Renal cortical epithelial cell (primary cell): ENCODE measurements at regions not wholly inside any gene's neighbourhood (a gene's known extent, or its start where the extent isn't known, plus 50 kb on each side); places are given as distances from the start of the nearest gene placed in this dataset.

Experiments used
- DNase-seq: peaks from one replicate; pipeline ENCODE4 v3.0.0-alpha.2; 2011; ENCODE audit warnings: low read depth

DNA sequence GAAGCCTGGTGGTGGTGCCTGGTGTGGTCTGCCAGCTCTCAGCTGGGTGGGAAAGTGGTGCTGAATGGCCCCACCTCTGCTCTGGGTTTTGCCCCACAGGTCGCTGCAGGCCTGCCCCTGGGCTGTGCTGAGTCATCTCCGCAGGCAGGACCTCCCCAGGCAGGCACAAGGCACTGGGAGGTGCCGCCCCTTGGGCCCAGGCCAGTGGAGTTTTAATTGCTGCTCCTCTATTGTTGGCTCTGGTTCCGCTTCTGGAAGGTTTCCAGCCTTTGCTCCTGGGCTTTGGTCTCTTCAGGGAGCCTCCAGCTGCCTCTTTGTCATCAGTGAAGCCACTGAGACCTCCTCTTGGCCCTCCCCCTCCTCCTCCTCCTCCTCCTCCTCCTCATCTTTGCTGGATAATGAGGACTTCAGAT lies 180.3 kb upstream of the GRB10 start:
- peak; percentile 91 for DNase-seq

DNA sequence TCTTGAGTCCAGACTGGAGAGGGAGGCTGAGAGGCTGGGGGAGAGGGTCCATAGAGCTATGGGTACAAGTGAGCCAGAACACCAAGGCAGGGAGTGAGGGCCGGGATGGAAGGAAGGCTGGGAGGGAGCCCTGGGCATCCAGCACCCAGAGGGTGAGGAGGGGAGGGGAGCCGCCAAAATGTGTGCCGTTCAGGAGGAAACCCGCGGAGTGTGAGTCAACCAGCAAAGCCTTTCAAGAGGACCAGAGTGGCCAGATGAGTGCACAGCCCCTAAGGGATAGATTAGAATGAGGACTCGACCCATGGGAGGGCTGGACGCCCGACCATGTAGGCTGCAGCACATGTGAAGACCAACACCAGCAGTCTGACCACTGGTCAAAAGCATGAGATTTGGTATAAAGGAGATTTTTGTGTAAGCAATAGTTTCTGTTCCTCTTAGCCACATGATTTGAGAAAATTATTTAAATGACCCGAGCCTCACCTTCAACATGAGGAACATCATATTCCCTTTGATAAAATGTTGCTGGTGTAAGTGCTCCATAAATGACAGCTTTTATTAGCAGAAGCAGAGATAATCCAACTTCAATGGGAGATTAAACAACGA lies 179.7 kb upstream of the GRB10 start:
- DNase-seq: no peak

DNA sequence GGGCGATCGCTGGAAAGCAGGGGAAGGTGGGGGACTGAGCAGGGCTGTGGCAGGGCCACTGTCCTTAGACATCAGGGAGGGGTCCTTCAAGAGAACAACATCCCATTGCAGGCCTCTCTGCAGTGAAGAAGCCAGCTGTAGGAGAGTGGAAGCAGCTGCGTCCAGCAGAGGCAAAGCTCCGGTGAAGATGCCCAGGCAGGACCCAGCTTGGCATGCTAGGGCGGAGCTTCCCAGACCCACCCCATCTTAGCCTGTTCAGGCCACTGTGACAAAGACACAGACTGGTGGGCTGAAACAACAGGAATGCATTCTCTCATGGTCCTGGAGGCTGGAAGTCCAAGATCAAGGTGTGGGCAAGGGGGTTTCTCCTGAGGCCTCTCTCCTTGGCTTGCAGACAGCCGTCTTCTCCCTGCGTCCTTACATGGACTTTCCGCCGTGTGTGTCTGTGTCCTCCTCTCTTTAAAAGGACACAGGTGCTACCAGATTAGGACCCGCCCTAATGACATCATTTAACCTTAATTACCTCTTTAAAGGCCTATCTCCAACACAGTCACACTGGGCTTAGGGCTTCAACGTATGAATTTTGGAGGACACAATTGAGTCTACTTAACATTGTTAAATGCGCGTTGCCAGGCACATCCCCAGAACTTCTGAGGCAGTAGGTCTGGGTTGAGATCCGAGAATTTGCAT lies 178.1 kb upstream of the GRB10 start:
- no peak for DNase-seq

DNA sequence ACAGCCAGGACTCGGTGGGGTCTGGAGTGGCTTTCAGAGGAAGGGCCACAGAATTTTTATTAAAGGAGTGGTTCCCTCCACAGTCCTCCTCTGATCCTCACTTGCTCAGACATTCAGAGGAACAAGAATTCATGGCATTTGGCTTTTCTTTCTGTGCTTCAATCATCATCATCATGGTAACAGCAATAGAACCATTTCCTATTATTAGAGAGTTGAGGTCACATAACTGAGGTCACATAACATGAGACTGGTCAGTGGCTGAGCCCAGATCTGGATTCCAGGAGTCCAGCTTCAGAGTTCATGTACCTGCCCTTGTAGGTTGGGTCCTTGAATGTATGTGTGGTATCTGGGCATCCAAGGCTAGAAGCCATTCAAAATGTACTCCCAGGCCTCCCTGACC lies 177.3 kb upstream of the GRB10 start:
- no peak for DNase-seq

DNA sequence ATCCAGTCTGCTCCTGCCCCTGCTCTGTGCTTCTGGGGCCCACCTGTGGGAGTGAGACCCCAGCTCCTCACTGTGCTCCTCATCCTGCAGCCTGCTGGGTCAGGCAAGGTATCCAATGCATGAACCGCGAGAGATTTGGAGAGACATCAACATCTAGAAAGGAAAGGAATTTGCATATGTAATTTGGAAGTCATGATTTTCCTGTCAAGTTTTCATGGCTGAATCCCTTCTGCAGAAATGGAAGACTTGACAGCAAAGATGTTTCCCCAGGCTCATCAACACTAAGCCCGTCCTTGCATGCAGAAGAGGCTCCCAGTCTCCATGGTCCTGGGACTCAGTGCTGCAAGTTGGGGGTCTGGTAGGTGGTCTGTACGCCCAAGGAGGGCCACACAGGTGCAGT lies 176.9 kb upstream of the GRB10 start:
- no peak for DNase-seq

DNA sequence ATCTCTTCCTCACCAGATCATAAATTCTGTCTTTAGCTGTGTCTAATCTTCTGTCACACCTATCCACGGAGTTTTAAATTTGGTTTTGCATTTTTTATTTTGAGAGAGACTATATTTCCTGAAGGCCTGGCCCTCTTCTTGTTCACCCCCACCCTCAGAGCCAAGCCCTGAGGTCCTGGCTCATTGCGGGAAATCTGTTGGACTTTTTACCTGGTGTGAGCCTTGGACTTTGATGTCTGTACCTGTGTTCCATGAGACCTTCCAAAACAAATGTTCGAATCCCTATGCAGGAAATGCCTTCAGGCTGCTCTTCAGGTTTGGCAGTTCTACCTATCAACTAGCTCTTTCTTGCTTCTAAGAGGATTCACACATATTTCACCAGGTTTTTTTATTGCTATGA lies 175.2 kb upstream of the GRB10 start:
- DNase-seq: no peak

DNA sequence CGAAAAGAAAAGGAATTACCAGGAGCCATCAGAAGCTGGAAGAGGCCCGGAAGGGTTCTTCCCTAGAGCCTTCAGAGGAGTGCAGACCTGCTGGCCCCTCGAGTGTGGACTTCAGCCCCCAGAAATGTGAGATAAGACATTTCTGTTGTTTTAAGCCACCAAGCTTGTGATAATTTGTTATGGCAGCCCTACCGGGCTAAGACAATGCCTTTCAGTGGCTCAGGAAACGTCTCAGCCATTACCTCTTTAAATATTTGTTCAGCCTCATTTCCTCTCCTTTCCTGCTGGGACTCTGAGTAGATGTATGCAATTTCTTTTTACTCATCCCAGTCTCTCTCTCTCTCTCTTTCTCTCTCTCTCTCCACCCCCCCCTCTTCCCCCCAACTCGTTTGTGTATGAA lies 174.7 kb upstream of the GRB10 start:
- no peak for DNase-seq

DNA sequence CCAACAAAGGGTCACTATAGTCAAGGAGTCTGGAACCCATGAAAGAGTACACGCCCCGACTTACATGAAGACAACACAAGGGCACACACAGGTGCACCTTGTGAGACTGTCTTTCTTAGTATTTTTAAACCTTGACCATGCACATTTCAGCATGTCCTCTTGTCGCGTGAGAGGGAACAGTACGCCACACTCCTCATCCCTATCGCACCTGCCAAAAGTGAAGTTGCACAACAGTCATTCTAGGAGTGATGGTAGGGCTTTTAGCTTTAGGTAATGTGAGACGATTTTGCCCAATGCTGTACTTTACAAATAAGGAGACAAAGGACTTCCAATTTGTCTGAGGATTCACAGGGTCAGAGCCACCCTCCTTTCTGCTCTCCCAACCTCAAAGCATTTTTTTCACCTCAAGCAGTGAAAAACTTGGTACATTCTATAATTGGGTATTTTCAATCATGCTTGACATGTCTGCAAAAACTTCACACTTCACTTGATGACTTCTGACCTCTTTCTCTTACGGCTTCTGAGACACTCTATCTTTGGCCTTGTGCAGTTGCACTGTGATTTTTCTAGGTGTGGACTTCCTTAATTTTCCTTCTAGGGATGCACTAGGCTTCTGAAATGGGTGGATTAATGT lies 173.9 kb upstream of the GRB10 start:
- DNase-seq: peak; percentile 50

DNA sequence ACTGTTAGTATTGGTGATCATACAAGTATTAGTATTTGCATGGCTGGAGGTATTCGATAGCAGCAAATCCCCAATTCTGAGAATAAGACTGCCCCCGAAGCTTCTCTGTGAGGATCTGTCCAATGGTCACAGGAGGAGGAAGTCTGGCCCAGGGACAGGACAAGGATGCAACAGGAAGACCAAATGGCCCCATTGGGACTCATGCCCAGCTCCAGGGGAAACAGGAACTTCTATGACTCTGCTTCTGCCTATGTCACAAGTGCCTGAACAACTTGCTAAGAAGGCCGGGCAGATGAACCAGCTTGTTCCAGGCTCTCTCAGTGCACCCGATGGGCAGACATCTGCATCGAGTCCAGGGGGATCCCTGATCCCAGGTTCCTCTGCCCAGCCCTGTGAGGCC lies 172.0 kb upstream of the GRB10 start:
- DNase-seq: no peak

DNA sequence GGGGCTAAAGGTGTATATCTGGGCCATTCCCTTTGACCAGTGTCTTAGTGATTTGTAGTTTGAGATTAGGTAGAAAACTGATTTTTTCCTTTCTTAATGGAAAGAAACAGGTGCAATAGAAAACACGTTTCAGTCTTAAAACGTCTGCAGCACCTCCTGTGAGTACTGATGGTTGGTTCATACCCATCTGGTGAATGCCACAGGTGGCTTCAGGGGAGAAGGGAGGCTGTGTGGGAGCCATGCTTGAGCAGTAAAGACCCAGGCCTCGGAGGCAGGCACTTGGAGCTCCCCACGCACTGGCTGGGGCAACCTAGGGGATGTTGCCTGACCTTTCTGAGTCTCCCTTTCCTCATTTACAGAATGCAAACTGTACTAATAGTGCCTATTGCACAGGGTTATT lies 171.5 kb upstream of the GRB10 start:
- no peak for DNase-seq

DNA sequence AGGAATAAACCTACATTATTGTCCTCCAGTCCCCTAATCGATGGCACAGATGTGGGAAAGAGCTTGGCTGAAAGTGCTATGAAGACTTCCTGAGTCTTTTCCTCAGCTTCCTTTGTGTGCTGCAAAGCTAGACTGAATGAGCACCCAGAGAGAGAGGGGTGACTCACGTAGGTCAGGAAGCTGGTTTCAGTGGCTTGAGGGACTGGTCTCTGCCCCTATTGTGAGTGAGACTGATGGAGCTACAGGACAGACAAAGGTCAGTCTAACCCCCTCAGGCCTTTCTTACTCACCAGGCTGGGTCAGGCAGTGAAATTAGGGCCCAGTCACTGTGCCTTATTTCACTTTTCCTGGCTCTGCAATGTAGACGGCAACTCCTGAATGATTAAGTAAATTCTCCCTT lies 171.1 kb upstream of the GRB10 start:
- peak; percentile 87 for DNase-seq

DNA sequence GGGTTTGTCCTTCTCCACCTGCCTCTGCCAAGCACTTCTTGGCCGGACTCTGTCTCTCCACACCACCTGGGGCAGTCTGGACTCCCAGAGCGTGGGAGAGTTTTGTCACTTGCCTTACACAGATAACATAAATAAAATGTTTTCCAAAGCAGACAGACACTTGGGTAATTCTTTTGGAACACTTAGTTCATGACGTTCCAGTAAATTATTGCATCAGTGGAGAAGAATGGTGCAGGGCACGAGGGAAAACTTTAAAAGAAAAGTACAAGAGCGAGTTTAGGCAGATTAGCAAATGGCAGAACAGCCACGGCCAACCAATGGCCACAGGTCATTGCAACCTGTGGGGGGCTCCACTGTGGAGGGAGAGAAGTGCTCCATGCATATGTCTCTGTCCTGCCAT lies 170.6 kb upstream of the GRB10 start:
- no peak for DNase-seq

DNA sequence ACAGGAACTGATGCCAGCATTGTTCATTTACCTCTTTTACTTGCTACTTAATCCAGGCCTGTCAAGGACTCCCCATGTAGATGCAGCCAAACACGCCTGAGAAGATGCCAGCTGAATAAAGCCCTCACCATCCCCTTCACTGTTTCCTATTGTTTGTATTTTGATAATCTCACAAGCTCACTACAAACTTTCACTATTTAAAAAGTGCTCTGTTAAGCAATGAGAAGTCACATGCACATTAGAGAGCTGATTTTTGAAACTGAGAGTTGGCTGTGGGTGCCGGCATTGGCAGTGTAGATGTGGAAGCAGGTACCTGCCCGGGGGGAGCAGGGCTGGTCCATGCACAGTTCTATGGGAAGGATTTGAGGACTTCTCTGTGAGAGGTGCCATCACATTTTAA lies 169.8 kb upstream of the GRB10 start:
- DNase-seq: no peak

DNA sequence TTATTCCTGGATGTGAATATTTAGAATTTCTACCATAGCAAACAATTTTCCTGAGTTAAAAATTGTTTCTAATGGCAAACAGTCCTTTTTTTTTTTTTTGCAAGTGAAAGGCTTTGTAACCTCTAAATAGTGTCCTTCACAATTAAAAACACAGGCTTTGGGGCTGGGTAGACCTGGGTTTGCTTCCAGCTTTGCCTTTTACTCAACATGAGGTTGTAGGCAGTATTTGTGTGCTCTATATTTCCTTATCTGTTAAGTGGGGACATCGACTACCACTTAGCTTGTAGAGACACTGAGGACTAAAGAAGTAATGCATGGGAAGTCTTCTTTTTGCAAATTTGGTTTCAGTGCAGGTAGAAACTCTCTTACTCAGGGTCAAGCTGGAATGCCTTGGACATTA lies 169.4 kb upstream of the GRB10 start:
- no peak for DNase-seq

DNA sequence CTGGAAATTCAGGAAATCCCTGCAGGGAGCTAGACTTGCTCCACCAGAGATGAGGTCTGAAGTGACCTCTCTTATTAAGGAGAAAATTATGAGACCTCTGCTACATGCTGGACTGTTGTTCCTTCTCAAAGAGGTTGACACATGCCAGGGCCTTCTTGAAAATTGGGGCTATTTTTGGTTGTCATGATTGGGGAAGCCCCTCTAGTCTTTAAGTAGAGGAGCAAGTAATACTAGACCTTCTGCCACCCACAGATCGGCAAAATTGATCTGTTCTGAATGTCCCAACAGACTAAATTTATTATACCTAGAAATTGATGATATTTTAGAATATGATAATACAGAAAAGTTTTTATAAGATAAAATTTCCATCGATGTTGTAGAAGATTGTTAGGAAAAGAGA lies 160.8 kb upstream of the GRB10 start:
- DNase-seq: no peak

DNA sequence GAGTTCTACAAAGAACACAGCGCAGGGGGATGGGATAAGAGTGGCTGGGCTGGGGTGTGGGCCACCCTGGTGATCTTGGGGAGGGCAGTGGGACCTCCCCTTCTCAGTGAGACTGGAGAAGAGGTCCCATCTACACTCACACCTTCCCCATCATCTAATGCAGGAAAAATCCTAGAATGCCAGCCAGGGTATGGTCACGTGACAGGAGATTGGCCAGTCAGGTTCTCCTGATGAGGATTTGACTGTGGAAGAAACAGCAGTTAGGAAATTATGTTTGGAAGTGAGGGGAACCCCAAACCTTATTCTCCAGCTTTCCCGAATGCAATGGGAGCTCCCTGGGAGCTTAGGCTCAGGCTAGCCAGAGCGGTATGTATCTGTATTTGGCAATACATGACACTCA lies 158.8 kb upstream of the GRB10 start:
- DNase-seq: no peak

DNA sequence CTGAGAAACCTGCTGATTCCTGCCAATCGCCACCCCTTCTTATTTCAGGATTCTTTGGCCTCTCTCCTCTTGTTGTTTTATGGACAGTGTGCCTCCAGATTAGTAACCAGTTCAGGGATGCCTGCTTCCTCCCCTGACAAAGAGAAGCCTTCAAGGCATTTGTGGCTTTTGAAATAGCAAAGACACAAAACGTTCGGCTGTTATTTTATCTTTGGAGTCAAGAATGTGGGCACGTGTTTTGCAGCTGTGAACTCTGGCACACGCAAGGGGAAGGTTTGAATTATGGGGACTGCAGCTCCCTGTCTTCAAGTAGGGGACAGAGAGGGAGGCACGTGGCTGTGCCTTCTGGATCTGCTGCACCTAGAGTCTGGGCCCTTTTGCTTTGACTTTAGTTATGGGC lies 157.9 kb upstream of the GRB10 start:
- DNase-seq: no peak

DNA sequence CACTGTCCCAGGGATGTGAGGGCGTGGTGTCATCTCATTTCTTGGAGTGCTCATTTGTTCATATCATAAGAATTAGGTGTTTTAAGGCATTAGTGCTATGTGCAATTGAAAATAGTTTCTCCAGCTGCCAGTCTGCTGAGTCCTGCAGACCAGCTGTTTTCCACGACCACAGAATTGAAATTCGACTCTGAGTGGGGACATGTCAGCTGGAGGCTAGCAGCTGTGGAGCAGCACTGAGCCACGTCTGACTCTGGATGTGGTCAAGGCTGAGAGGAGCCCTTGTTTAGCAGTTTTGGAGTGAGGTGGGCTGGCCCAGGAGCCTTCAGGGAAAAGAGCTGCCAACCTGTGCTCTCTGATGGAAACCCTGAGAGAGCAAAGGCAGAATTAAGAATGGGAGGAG lies 156.3 kb upstream of the GRB10 start:
- no peak for DNase-seq

DNA sequence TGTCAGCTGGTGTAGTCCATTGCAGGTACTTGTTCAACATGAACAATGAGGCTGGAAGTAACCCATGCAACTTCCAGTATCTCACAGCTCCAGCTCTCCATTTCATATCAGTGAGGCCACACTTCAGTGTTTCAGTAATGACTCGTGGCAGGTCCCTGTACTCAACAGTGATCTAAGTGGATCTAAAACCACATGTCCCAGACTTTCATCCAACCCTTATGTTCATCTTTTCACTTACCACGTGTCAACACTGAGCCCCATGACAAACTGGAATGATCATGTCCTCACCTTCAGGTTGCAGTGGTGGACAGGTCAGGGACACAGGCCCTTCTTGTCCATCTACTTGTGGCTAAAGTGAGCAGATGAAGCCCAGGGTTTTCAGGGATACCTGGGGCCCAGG lies 155.0 kb upstream of the GRB10 start:
- DNase-seq: no peak

DNA sequence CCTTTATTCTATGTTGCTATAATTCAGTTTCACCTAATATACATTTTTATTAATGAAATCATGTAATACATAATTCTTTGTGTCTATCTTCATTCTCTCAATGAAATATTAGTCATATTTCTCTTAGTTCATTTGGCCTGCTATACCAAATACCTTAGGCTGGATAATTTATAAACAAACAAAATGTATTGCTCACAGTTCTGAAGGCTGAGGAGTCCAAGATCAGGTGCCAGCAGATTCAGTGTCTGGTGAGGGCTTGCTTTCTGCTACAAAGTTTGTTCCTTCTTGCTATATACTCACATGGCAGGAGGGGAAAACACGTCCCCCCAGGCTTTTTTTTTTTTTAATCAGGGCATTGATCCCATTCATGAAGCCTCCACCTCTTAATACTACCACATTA lies 143.4 kb upstream of the GRB10 start:
- no peak for DNase-seq

DNA sequence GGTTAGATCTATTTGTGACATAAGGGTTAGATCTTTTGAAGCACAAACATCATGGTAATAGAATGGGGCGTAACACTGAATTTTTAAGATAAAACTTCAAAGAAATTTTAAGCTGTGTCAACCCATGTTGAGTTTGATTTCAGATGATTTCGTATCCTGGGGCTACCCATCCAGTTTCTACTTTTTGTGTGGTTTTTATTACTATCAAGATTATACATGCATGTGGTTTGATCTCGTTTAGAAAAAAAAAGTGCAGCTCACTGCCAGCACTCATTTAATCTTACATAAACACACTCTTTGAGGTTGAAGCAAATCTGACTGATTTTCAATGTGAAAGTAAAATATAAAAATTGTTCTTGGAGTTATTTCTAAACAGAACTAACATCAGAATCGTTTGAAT lies 140.8 kb upstream of the GRB10 start:
- no peak for DNase-seq

DNA sequence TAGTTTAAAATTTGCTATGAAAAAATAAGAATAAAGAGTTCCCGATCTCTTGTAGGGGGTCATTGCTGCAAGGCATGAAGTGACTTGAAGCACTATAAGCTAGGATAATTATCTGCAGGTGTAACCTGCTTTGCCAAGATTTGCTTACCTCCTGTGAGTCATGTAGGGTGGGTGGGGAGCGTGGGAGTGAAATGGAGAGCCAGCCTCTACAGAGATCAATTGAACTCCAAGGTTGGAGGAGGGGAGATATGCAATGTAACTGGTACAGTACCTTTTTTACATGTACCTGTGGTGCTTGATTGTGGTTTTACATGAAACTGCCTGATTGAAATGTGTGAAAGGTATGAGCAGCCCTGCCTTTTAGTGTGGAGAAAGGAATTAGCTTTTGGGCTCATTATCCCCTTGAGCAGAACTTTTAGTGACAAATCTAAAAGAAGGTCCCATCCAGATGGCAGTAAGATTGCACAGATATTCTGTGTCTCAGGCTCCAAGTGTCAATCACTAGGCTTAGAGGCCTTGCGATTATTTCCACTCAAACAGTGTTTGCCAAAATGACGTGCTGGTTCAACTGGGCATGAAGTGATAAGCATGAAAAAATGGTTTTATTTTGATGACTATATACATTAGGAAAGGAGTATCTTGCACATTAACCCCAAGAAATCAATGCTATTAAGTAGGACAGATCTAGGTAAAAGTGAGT lies 138.6 kb upstream of the GRB10 start:
- DNase-seq: peak; percentile 39

DNA sequence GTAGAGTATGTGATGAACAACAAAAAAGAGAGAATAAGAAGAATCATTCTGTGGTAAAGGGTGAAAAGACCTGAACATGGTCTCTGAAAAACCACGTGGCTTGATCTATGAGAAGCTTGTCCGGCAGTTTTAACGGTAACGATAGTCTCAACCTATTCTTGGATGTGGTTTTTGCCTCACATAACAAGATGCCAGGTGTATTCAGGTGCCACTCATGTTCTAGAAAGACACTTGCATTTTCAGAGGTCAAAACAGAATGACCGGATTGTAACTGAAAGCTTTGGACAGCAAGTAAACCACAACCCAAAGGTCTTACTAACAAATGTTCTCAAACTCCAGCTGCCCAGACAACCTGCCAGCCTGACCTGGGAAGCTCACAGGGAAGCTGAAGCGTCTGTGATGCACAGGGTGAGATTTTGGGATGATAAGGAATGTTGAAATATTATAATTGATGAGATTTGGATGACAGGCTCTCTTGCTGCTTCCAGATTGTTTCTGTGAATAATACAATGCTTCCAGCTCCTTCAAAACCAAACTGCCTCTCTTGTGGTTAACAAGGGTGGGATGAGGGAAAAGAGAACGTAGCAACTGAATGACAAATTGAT lies 137.4 kb upstream of the GRB10 start:
- no peak for DNase-seq
